SU-DHL-6 (cell line): ENCODE measurements at regions not wholly inside any gene's neighbourhood (a gene's known extent, or its start where the extent isn't known, plus 50 kb on each side); places are given as distances from the start of the nearest gene placed in this dataset.

Experiments used
- EZH2phosphoT487 ChIP-seq: fragments of 200-600 bp; sonication (generic), shearing (Covaris generic); conservative IDR thresholded peaks from 2 replicates; pipeline ENCODE4 v1.6.1; 2018; ENCODE audit warnings: mild to moderate bottlenecking, antibody characterized with exemption, low read length, moderate library complexity, mixed read lengths
- TF ChIP-seq, protein P1 (sequence below): fragments of 200-600 bp; sonication (generic); IDR thresholded peaks from one replicate; pipeline ENCODE4 v1.5.1; 2017; ENCODE audit warnings: antibody characterized with exemption, mild to moderate bottlenecking, low read length, moderate library complexity; ENCODE audit not compliant: insufficient read depth, poor library complexity, severe bottlenecking

DNA sequence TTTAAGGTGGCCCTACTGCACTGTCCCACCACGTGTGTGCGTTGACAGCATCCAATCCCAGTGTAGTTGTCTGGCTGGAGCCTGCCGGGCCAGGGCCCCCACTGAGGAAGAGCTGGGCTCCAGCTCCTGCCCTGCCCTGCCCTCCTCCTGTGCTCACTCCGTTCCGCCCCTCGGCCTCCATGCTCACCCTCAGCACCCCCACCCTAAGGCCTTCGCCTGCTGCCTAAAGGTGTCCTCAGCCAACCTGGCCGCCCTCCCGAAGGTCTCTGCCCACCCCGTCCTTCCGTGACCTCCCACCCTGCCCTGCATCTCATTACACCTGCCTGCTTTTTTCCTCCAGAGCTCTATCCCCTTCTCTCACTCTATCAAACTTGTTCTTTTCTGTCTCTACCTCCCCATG, 118.0 kb downstream of the TPRA1 start:
- TF ChIP-seq, protein P1, sequence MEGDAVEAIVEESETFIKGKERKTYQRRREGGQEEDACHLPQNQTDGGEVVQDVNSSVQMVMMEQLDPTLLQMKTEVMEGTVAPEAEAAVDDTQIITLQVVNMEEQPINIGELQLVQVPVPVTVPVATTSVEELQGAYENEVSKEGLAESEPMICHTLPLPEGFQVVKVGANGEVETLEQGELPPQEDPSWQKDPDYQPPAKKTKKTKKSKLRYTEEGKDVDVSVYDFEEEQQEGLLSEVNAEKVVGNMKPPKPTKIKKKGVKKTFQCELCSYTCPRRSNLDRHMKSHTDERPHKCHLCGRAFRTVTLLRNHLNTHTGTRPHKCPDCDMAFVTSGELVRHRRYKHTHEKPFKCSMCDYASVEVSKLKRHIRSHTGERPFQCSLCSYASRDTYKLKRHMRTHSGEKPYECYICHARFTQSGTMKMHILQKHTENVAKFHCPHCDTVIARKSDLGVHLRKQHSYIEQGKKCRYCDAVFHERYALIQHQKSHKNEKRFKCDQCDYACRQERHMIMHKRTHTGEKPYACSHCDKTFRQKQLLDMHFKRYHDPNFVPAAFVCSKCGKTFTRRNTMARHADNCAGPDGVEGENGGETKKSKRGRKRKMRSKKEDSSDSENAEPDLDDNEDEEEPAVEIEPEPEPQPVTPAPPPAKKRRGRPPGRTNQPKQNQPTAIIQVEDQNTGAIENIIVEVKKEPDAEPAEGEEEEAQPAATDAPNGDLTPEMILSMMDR = no peak
- TF ChIP-seq EZH2phosphoT487 = no peak
